NB4 (cell line): ENCODE measurements at regions not wholly inside any gene's neighbourhood (a gene's known extent, or its start where the extent isn't known, plus 50 kb on each side); places are given as distances from the start of the nearest gene placed in this dataset.

ENCODE experiments used
- CTCF ChIP-seq: IDR thresholded peaks from one replicate; pipeline ENCODE4 v1.5.1; 2012; ENCODE audit warnings: low read depth, low read length
- MAX ChIP-seq: IDR thresholded peaks from 2 replicates; pipeline ENCODE4 v1.6.1; 2011; ENCODE audit warnings: low read depth, low read length
- MYC ChIP-seq: IDR thresholded peaks from 2 replicates; pipeline ENCODE4 v1.6.1; 2011; ENCODE audit warnings: low read depth, low read length
- POLR2A ChIP-seq: IDR thresholded peaks from 2 replicates; pipeline ENCODE4 v1.6.1; 2011; ENCODE audit warnings: mild to moderate bottlenecking; ENCODE audit not compliant: insufficient read length; ENCODE audit errors: extremely low read depth

GRCh38 chr15:29612096-29612495 is 210.2 kb downstream of the TJP1 start:
- TF ChIP-seq CTCF (no peak), POLR2A (no peak), MAX (no peak), MYC (no peak)
